Progenitor cell of endocrine pancreas (in vitro differentiated cells): ENCODE measurements at regions not wholly inside any gene's neighbourhood (a gene's known extent, or its start where the extent isn't known, plus 50 kb on each side); places are given as distances from the start of the nearest gene placed in this dataset.

Experiments
- DNase-seq: peaks from one replicate; pipeline ENCODE4 v3.0.0; 2021; ENCODE audit warnings: low spot score; ENCODE audit not compliant: unreplicated experiment
- H3K27ac Mint-ChIP-seq: 2 replicates; pipeline ENCODE4 v1.8.0; 2021; ENCODE audit warnings: mild to moderate bottlenecking, moderate library complexity, mixed read lengths
- H3K27me3 Mint-ChIP-seq: 2 replicates; pipeline ENCODE4 v1.8.0; 2021; ENCODE audit warnings: mixed read lengths
- H3K36me3 Mint-ChIP-seq: 2 replicates; pipeline ENCODE4 v1.8.0; 2022; ENCODE audit warnings: mixed read lengths; ENCODE audit not compliant: insufficient read depth
- H3K4me1 Mint-ChIP-seq: 2 replicates; pipeline ENCODE4 v1.8.0; 2021; ENCODE audit warnings: low read depth, mixed read lengths
- H3K4me3 Mint-ChIP-seq: 2 replicates; pipeline ENCODE4 v1.8.0; 2021; ENCODE audit warnings: low read depth, mild to moderate bottlenecking, moderate library complexity, mixed read lengths
- H3K9me3 Mint-ChIP-seq: 2 replicates; pipeline ENCODE4 v1.8.0; 2021; ENCODE audit warnings: low read depth, mixed read lengths
- TF ChIP-seq, protein P1 (sequence below): fragments of 200-600 bp; sonication (generic); IDR thresholded peaks from one replicate; pipeline ENCODE4 v1.5.0; 2021; ENCODE audit warnings: antibody characterized with exemption, mild to moderate bottlenecking; ENCODE audit not compliant: unreplicated experiment

DNA sequence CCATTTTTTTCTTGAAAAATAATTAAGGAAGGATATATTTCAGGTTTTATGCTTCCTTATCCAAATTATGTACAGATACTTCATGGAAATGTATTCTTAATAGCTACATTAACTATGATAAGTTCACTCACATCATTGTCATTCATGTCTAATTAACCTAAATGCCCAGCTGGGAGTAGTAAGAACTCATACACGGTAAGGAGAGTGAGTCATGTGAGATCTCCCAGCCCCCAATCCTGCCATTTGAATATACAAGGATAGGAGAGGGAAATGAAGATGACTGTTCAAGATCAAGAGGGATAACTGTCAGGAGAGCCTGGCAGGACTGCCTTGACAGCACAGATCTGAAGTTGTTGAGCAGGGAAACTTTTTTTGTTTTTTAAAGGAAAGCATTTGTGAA lies 343.4 kb upstream of the USP15 start:
- TF ChIP-seq, protein P1, sequence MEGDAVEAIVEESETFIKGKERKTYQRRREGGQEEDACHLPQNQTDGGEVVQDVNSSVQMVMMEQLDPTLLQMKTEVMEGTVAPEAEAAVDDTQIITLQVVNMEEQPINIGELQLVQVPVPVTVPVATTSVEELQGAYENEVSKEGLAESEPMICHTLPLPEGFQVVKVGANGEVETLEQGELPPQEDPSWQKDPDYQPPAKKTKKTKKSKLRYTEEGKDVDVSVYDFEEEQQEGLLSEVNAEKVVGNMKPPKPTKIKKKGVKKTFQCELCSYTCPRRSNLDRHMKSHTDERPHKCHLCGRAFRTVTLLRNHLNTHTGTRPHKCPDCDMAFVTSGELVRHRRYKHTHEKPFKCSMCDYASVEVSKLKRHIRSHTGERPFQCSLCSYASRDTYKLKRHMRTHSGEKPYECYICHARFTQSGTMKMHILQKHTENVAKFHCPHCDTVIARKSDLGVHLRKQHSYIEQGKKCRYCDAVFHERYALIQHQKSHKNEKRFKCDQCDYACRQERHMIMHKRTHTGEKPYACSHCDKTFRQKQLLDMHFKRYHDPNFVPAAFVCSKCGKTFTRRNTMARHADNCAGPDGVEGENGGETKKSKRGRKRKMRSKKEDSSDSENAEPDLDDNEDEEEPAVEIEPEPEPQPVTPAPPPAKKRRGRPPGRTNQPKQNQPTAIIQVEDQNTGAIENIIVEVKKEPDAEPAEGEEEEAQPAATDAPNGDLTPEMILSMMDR: no peak
- Mint-ChIP-seq H3K4me1 (peaks cover 2% of the 10 kb centered on the region), H3K36me3 (no peaks in the 10 kb centered on the region), H3K9me3 (no peaks in the 10 kb centered on the region), H3K4me3 (no peak overlapping the region), H3K27me3 (no peaks in the 10 kb centered on the region), H3K27ac (no peak overlapping the region)
- no peak for DNase-seq

DNA sequence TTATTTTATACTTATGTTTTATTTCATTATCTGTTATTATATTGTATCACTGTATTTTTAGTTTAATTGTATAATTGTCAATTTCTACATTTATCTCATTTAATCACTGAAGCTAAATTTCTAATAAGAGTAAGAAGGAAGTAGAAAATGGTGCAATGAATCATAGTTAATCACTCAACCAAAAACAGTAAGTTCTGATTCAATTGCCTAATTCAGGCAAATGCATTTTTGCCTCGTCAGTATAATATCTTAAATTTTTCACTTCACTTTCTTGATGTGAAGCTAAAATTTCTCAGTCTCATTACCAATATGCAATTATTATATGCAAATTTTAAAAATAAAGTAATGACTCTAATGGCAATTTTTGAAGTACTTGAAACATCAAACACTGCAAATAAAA lies 340.5 kb upstream of the USP15 start:
- no peak for DNase-seq
- TF ChIP-seq, protein P1: no peak

DNA sequence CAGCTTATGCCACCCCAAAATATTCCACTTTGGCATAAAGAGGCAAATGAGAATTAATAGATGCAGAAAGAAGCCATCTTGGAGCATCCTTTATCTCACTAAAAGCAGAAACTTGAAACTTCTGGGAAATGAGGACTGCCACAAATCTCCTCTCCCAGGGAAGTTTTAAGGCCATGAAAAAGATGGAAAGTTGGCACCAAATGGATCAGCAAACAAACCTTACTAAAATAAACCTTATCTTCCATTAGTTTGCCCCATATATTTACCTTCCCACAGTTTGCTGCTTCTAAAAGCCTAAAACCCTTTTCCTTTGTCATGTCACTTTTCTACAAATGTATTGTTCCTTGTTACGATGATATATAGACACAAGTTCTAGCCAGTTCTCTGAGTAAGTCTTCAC lies 340.0 kb upstream of the USP15 start:
- no peaks in the 10 kb centered on the region for H3K36me3 Mint-ChIP-seq
- no peak overlapping the region for H3K27ac Mint-ChIP-seq
- TF ChIP-seq, protein P1: no peak

More for the DNA sequence above, 340.5 kb upstream of the USP15 start:
- Mint-ChIP-seq H3K4me3 (no peak overlapping the region), H3K4me1 (peaks cover 2% of the 10 kb centered on the region), H3K36me3 (no peaks in the 10 kb centered on the region), H3K27me3 (no peaks in the 10 kb centered on the region), H3K27ac (no peak overlapping the region), H3K9me3 (no peaks in the 10 kb centered on the region)

DNA sequence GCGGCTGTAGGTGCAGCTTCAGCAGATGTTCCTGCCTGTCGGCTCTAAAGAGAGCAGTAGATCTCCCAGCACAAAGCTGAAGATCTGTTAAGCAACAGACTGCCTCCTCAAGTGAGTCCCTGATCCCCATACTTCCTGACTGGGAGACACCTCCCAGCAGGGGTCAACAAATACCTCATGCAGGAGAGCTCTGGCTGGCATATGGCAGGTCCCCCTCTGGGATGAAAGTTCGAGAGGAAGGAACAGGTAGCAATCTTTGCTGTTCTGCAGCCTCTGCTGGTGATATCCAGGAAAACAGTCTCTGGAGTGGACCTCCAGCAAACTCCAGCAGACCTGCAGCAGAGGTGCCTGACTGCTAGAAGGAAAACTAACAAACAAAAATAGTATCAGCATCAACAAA lies 337.1 kb upstream of the USP15 start:
- no peak overlapping the region for H3K4me3 Mint-ChIP-seq
- H3K27me3 Mint-ChIP-seq: no peaks in the 10 kb centered on the region
- H3K36me3 Mint-ChIP-seq: no peaks in the 10 kb centered on the region
- no peak overlapping the region for H3K27ac Mint-ChIP-seq
- peaks cover 2% of the 10 kb centered on the region for H3K4me1 Mint-ChIP-seq
- DNase-seq: no peak
- TF ChIP-seq, protein P1: no peak
- H3K9me3 Mint-ChIP-seq: peaks cover 15% of the 10 kb centered on the region

More for the DNA sequence above, 340.0 kb upstream of the USP15 start:
- Mint-ChIP-seq H3K4me1 (peaks cover 2% of the 10 kb centered on the region), H3K9me3 (peaks cover 3% of the 10 kb centered on the region), H3K27me3 (no peaks in the 10 kb centered on the region), H3K4me3 (no peak overlapping the region)
- no peak for DNase-seq

DNA sequence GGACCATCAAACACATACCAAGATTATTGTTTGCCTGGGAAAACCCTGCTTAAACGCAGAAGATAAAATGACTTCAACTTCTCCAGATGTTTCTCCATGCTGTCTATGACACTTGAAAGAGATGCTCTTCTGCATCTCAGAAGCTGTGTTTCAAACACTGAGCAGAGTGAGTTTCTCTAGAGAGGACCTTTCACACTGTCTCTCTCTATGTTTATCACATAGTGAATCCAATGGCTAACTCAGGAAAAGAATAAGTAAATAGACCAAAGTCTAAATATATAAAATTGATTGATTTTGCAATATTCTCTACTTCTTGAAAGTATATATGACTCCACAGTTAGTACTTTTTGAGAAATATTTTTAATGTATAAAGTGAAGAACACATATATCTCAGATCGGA lies 325.6 kb upstream of the USP15 start:
- TF ChIP-seq, protein P1: no peak
- no peaks in the 10 kb centered on the region for H3K9me3 Mint-ChIP-seq
- no peaks in the 10 kb centered on the region for H3K36me3 Mint-ChIP-seq
- no peaks in the 10 kb centered on the region for H3K27me3 Mint-ChIP-seq
- DNase-seq: no peak
- H3K4me1 Mint-ChIP-seq: peaks cover 1% of the 10 kb centered on the region
- H3K4me3 Mint-ChIP-seq: no peak overlapping the region
- H3K27ac Mint-ChIP-seq: no peak overlapping the region

DNA sequence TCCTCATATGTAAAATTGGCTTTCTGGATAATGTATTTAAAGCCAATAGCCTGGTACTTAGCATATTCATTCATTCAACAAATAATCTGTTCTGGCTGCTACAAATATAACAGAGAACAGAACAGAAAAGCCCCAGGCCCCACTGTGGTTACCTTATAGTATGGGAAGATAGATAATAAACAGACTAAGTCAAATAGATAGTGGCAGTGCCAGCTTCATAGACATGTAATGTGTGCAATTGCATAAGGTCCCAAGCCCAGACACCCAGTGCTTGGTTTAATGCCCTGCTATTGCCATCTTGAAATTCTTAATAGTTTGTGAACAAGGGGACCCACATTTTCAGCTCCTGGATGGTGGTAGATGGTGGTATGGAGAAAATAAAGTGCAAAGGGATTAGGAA lies 320.2 kb upstream of the USP15 start:
- Mint-ChIP-seq H3K27me3 (no peaks in the 10 kb centered on the region), H3K4me3 (no peak overlapping the region), H3K4me1 (no peaks in the 10 kb centered on the region), H3K9me3 (no peaks in the 10 kb centered on the region), H3K27ac (no peak overlapping the region), H3K36me3 (no peaks in the 10 kb centered on the region)
- no peak for DNase-seq
- TF ChIP-seq, protein P1: no peak
